ENCODE measurements at regions not wholly inside any gene's neighbourhood (a gene's known extent, or its start where the extent isn't known, plus 50 kb on each side); places are given as distances from the start of the nearest gene placed in this dataset.

GRCh38 chr4:138706201-138706600, 309.4 kb upstream of the NOCT start:
- TF ChIP-seq, protein P1, sequence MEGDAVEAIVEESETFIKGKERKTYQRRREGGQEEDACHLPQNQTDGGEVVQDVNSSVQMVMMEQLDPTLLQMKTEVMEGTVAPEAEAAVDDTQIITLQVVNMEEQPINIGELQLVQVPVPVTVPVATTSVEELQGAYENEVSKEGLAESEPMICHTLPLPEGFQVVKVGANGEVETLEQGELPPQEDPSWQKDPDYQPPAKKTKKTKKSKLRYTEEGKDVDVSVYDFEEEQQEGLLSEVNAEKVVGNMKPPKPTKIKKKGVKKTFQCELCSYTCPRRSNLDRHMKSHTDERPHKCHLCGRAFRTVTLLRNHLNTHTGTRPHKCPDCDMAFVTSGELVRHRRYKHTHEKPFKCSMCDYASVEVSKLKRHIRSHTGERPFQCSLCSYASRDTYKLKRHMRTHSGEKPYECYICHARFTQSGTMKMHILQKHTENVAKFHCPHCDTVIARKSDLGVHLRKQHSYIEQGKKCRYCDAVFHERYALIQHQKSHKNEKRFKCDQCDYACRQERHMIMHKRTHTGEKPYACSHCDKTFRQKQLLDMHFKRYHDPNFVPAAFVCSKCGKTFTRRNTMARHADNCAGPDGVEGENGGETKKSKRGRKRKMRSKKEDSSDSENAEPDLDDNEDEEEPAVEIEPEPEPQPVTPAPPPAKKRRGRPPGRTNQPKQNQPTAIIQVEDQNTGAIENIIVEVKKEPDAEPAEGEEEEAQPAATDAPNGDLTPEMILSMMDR (conservative IDR thresholded peaks at IDR 0.05 in 1 of 2, IDR thresholded peaks at IDR 0.05 in 1 of 2; ENCODE audit: extremely low read depth in 1 of 2, insufficient read depth in 1 of 2, low read depth in 1 of 2, low read length in 2 of 2): no peak
- no peak for TF ChIP-seq EZH2 (IDR thresholded peaks at IDR 0.05; ENCODE audit: borderline replicate concordance, low read length)
